ENCODE measurements at regions not wholly inside any gene's neighbourhood (a gene's known extent, or its start where the extent isn't known, plus 50 kb on each side); places are given as distances from the start of the nearest gene placed in this dataset.

DNA sequence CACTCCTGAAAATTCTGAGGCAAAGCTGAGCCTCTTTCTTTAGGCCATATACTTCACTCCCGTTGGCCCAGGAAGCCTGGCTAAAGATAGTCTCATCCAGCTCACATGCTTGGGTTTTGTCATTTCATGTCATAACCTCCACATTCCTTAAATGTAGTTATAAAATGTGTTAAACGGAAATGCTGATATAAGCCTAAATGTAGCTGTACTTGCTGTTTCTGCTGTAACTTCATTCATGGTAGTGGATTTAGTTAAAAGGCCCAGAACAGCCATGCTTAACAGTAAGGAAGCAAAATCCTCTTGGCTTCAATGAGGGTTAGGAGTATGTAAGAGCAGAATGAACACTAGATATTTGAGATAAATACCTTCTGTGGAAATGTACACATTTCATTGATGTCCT is 135.8 kb upstream of the TMEM161B start:
- TF ChIP-seq RARB (CRISPR knock-in tag; IDR thresholded peaks at IDR 0.05) (no peak), GLIS3 (CRISPR knock-in tag; IDR thresholded peaks at IDR 0.05) (no peak), CREB5 (CRISPR knock-in tag; IDR thresholded peaks at IDR 0.05; ENCODE audit: low read depth) (no peak), TSHZ2 (CRISPR knock-in tag; IDR thresholded peaks at IDR 0.05) (no peak), ESRRG (CRISPR knock-in tag; IDR thresholded peaks at IDR 0.05) (no peak), ZFP30 (CRISPR knock-in tag; IDR thresholded peaks at IDR 0.05) (no peak)
- TF ChIP-seq, protein P1, sequence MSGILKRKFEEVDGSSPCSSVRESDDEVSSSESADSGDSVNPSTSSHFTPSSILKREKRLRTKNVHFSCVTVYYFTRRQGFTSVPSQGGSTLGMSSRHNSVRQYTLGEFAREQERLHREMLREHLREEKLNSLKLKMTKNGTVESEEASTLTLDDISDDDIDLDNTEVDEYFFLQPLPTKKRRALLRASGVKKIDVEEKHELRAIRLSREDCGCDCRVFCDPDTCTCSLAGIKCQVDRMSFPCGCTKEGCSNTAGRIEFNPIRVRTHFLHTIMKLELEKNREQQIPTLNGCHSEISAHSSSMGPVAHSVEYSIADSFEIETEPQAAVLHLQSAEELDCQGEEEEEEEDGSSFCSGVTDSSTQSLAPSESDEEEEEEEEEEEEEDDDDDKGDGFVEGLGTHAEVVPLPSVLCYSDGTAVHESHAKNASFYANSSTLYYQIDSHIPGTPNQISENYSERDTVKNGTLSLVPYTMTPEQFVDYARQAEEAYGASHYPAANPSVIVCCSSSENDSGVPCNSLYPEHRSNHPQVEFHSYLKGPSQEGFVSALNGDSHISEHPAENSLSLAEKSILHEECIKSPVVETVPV (CRISPR knock-in tag; IDR thresholded peaks at IDR 0.05) = no peak
- TF ChIP-seq, protein P2, sequence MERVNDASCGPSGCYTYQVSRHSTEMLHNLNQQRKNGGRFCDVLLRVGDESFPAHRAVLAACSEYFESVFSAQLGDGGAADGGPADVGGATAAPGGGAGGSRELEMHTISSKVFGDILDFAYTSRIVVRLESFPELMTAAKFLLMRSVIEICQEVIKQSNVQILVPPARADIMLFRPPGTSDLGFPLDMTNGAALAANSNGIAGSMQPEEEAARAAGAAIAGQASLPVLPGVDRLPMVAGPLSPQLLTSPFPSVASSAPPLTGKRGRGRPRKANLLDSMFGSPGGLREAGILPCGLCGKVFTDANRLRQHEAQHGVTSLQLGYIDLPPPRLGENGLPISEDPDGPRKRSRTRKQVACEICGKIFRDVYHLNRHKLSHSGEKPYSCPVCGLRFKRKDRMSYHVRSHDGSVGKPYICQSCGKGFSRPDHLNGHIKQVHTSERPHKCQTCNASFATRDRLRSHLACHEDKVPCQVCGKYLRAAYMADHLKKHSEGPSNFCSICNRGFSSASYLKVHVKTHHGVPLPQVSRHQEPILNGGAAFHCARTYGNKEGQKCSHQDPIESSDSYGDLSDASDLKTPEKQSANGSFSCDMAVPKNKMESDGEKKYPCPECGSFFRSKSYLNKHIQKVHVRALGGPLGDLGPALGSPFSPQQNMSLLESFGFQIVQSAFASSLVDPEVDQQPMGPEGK (CRISPR knock-in tag; IDR thresholded peaks at IDR 0.05; ENCODE audit: borderline replicate concordance) = no peak
